Panc1 (cell line): ENCODE measurements at regions not wholly inside any gene's neighbourhood (a gene's known extent, or its start where the extent isn't known, plus 50 kb on each side); places are given as distances from the start of the nearest gene placed in this dataset.

Experiments
- POLR2AphosphoS5 ChIP-seq: IDR thresholded peaks from 2 replicates; pipeline ENCODE4 v1.6.1; 2012; ENCODE audit warnings: mild to moderate bottlenecking, low read depth, low read length, moderate library complexity
- SIN3A ChIP-seq: IDR thresholded peaks from 2 replicates; pipeline ENCODE4 v1.6.1; 2012; ENCODE audit warnings: low read depth, mild to moderate bottlenecking, low read length, moderate library complexity, borderline replicate concordance; ENCODE audit not compliant: insufficient read depth
- TCF7L2 ChIP-seq: IDR thresholded peaks from 2 replicates; pipeline ENCODE4 v1.6.1; 2011; ENCODE audit warnings: mild to moderate bottlenecking, low read depth, low read length, inconsistent platforms
- TF ChIP-seq, protein P1 (sequence below): fragments of 450-650 bp; IDR thresholded peaks from 2 replicates; pipeline ENCODE4 v1.5.1; 2017; ENCODE audit warnings: mild to moderate bottlenecking
- TF ChIP-seq, protein P2 (sequence below), 2 experiments: IDR thresholded peaks; 2 replicates each; pipeline ENCODE4 v1.6.1; 2011 to 2012; ENCODE audit warnings: low read depth in 2 of 2, control low read depth in 1 of 2, low read length in 1 of 2, mild to moderate bottlenecking in 1 of 2, moderate library complexity in 1 of 2; ENCODE audit not compliant: insufficient read depth in 1 of 2

DNA sequence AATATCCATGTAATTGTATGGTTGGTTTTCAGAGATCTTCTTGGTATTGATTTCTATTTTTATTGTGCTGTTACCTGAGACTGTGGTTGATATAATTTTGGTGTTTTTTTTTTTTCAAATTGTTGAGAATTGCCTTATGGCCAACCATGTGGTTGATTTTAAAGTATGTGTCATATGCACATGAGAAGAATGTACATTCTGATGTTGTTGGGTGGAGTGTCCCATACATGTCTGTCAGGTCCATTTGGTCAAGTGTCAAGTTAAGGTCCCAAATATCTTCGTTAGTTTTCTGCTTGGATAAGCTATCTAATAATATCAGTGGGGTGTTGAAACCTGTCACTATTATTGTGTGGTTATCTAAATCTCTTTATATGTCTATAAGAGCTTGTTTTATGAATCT lies 160.0 kb upstream of the ITGA1 start:
- TF ChIP-seq, protein P1, sequence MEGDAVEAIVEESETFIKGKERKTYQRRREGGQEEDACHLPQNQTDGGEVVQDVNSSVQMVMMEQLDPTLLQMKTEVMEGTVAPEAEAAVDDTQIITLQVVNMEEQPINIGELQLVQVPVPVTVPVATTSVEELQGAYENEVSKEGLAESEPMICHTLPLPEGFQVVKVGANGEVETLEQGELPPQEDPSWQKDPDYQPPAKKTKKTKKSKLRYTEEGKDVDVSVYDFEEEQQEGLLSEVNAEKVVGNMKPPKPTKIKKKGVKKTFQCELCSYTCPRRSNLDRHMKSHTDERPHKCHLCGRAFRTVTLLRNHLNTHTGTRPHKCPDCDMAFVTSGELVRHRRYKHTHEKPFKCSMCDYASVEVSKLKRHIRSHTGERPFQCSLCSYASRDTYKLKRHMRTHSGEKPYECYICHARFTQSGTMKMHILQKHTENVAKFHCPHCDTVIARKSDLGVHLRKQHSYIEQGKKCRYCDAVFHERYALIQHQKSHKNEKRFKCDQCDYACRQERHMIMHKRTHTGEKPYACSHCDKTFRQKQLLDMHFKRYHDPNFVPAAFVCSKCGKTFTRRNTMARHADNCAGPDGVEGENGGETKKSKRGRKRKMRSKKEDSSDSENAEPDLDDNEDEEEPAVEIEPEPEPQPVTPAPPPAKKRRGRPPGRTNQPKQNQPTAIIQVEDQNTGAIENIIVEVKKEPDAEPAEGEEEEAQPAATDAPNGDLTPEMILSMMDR, result no peak
- TF ChIP-seq, protein P2, sequence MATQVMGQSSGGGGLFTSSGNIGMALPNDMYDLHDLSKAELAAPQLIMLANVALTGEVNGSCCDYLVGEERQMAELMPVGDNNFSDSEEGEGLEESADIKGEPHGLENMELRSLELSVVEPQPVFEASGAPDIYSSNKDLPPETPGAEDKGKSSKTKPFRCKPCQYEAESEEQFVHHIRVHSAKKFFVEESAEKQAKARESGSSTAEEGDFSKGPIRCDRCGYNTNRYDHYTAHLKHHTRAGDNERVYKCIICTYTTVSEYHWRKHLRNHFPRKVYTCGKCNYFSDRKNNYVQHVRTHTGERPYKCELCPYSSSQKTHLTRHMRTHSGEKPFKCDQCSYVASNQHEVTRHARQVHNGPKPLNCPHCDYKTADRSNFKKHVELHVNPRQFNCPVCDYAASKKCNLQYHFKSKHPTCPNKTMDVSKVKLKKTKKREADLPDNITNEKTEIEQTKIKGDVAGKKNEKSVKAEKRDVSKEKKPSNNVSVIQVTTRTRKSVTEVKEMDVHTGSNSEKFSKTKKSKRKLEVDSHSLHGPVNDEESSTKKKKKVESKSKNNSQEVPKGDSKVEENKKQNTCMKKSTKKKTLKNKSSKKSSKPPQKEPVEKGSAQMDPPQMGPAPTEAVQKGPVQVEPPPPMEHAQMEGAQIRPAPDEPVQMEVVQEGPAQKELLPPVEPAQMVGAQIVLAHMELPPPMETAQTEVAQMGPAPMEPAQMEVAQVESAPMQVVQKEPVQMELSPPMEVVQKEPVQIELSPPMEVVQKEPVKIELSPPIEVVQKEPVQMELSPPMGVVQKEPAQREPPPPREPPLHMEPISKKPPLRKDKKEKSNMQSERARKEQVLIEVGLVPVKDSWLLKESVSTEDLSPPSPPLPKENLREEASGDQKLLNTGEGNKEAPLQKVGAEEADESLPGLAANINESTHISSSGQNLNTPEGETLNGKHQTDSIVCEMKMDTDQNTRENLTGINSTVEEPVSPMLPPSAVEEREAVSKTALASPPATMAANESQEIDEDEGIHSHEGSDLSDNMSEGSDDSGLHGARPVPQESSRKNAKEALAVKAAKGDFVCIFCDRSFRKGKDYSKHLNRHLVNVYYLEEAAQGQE (IDR thresholded peaks at IDR 0.05; ENCODE audit: insufficient read depth in 1 of 2, low read depth in 2 of 2, low read length in 1 of 2), result no peak
- no peak for TF ChIP-seq POLR2AphosphoS5
- TF ChIP-seq TCF7L2, result no peak
- TF ChIP-seq SIN3A, result no peak
